Tibial nerve (tissue), 3 donors: ENCODE measurements at regions not wholly inside any gene's neighbourhood (a gene's known extent, or its start where the extent isn't known, plus 50 kb on each side); places are given as distances from the start of the nearest gene placed in this dataset.

ENCODE experiments used
- EP300 ChIP-seq, 2 donors: sonication (generic); formaldehyde crosslinking; IDR thresholded peaks; one replicate each; pipeline ENCODE4 v1.6.1; 2017; ENCODE audit warnings: antibody characterized with exemption in 2 of 2, mild to moderate bottlenecking in 1 of 2
- POLR2A ChIP-seq, 2 donors: fragments of 450-650 bp; IDR thresholded peaks; one replicate each; pipeline ENCODE4 v1.6.1; 2017; ENCODE audit warnings: antibody characterized with exemption in 2 of 2, mild to moderate bottlenecking in 2 of 2, moderate library complexity in 2 of 2

DNA sequence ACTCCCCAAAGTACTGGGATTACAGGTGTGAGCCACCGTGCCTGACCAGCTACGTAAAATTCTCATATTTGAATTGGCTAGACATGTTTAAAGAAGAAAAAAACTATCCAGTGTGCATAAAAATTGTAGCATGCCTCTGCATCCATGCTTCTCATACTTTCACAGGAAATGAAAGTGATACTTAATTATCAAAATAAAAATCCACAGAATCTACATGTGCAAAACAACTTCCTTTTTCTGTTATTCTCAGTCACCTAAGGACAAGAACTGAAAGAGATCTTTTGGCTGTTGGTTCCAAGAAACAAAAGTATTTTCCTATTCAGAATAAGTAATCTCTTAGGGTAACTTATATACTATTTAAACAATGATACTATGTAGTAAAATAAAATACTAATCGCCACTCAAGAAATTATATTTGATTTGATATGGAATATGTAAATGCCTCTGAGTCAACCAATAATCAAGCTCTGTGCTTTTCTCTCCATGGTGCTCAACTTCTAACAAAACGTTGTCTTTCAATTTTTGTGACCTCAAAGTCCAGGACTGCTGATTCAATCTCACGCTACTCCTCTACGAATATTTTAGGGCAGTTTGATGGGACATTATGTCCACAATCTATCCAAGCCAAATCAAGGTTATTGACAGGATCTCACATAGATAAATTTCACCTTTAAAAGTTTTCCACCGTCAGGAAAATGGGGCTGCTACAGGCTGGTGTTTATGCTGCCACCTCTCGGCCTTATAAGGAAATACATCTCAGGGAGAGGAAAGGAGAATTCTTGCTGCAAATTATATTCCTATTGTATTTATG is 102.7 kb downstream of the ZNF281 start:
- no peak for TF ChIP-seq EP300 (IDR thresholded peaks at IDR 0.05)
- no peak for TF ChIP-seq POLR2A (IDR thresholded peaks at IDR 0.05)
